ENCODE measurements at regions not wholly inside any gene's neighbourhood (a gene's known extent, or its start where the extent isn't known, plus 50 kb on each side); places are given as distances from the start of the nearest gene placed in this dataset.
A peak's percentile ranks its signal among the peaks of the same experiment; 100 is the strongest.
"Not testable (repeated sequence)": the region's sequence is repeated elsewhere in the genome, so short reads cannot be mapped to it uniquely, and the experiment has no call there.

GRCh38 chr20:51154708-51155690 lies 132.1 kb upstream of the KCNG1 start:
- DNase-seq, result peak; percentile 48

- peak; percentile 53 for DNase-seq
Observed at GRCh38 chr20:51153867-51154707, 131.2 kb upstream of the KCNG1 start.

- peak; percentile 59 for DNase-seq
Observed at GRCh38 chr20:51148941-51149340, 126.0 kb upstream of the KCNG1 start.

DNA sequence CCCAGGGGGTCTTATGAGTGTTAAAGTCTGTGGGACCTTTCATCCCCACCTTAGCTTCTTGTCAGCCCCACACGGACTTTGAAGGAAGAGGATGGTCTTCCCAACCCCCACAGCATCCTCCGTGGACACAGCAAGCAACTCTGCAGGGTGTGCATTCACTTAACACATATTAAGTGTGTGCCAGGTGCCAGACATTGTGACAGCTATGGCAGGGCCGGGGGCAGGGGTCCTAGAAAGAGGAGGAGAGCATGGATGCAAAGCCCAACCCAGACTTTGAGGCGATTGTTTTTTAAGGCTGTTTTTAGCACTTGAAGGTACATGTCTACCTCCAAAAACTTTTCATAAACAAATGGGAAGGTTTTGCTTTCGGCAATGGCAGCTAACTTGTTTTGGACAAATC lies 121.6 kb upstream of the KCNG1 start:
- no peak for DNase-seq

DNA sequence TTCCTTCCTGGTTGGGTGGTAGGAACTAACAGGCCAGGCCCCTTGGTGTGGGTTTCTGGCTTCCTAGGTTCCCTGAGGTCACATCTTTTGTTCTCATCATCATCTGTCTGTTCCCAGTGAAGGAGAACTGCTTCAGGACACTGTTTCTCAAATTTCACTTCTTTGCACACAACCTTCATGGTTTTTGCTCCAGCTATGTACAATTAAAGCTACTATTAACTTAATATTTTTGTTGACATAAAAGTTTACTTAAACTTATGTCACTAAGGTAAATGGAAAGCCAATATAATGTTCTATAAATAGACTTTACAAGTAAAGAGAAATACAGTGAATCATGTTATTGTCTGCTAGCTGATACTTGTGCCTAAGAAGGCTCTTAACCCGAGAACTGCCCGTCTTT lies 120.7 kb upstream of the KCNG1 start:
- no peak for DNase-seq

DNA sequence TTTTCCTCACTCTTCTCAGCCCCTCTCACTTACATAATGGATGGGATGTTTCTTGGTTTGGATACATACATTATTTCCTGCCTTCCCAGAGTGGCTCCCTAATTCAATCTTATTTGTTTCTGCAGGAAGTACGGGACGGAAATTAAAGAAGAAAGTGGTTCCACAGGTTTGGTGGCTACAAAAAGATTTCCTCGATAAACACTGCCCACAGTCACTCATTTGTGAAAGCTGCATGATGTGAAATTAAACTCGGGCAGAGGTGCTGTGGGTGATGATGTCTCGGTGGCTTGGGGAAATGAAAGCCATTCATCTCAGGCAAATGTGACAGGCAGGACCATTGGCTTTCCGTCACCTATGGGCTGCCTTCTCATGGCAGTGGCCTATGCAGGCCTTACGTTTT lies 119.5 kb upstream of the KCNG1 start:
- no peak for DNase-seq

DNA sequence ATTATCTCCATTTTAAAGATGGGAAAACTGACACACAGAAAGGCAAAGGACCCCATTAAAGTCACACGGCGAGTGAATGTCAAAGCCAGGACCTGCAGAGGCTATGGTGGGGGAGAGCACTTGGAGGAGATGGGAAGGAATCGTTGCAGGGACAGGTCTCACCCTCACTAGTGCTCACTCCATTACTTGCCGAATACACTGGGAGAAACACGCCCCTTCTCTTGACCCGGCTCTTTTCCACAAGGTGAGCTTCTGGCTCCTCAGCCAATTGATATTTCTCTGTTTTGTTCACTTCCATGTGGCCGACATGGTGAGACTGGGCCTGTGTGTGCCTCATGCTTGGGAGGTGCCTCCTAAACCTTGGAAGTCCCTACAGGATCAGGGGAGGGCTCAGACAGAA lies 117.8 kb upstream of the KCNG1 start:
- DNase-seq, result no peak

DNA sequence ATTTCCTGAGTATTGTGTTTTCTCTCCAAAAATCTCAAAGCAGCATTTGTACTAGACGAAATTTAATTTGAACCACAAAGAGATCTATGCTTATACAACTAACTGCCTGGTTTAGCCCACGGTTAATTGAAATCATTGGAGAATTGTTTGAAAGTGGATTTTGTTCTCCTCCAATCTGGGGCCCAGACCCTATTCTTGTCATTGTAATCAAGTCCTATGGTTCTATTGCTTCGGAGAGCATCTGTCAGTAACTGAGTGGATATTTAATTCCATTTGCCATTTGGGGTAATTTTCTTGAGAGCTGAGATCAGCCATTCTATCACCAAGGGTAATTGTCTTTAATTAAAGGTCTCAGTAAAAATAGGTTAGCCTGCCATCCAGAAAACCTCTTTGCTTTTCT lies 117.0 kb upstream of the KCNG1 start:
- no peak for DNase-seq

DNA sequence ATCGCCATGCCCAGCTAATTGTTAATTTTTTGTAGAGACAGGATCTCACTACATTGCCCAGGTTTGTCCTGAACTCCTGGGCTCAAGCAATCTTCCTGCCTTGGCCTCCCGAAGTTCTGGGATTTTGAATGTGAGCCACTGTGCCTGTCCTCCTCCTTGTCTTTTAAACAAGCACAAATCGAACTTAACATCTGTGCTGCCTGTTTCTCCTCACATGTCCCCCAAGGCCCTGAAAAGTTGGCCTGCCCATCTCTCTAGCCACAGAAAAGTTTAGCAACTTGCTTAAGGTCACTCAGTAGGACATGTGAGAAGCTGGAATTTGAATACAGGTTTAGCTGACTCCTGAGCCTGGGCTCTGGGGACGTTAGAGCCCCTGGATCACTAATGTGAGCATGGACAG lies 115.7 kb upstream of the KCNG1 start:
- no peak for DNase-seq

DNA sequence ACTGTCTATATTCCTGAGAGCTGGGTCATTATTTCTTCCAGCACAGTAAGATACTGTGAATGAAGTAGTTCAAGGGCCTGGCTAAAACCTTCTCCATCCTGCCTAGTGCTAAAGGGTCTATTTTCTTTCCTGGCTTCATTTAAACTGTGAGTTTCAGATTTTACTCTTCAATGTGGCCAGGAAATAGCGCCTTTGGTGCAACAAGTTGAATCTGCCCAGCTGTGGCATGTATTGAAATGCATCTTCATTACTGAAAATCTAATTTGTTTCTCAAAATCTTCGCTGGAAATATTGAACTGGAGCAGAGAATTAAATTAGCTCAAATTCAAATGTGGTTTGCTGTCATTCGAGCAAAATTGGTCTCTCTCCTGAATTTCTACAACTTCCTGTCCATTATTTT lies 114.6 kb upstream of the KCNG1 start:
- DNase-seq, result no peak

DNA sequence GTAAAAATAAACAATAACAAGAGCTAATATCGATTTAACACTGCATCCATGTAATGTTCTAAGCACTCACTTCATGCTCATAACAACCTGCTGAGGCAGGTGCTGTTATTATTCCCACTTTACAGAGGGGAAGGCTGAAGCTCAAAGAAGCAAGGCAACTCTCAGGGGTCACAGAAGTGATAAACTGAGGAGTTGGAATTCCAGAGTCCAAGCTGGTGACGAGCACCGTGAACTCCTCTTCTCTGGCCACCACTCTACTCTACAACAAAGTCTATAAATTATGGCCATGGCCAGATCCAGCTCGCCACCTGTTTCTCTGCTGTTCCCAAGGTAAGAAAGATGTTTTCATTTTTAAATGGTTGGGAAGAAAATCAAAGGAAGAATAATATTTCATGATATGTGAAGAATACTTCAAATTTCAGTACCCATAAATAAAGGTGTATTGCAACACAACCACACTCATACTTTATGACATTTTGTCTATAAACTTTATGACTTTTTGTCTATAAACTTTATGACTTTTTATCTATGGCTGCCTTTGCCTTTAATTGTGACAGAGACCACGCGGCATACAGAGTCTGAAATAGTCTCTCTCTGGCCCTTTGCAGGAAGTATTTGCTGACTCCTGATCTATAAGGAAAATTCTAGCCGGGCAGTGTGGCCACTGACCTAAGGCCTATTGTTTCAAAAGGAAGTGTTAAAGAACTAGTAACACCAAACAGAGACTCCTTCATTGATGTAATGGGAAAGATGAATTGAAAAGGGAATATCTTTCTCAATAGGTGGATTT lies 113.2 kb upstream of the KCNG1 start:
- no peak for DNase-seq

- DNase-seq, result no peak
Observed at GRCh38 chr20:51134405-51134804, 111.5 kb upstream of the KCNG1 start.

GRCh38 chr20:51132279-51132678 lies 109.4 kb upstream of the KCNG1 start:
- no peak for DNase-seq

DNA sequence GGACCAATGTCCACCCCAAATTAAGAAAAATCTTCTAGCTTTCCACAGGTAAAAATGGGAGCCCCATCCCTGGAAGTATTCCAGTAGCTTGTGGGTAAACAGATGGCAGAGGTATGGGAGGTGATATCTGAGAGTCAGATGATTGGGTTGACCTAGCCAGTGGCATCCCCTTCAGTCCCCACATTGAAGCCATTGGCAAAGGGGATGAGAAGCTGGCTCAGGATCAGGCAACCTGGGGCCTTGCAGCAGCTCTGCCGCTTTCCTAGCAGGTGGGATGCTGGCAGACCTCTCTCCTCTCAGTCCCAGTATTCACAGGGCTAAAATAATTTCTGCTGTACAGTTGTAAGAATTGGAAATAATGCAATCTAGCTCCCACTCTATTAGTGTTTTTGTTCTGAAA lies 108.9 kb upstream of the KCNG1 start:
- DNase-seq, result no peak

- DNase-seq, result no peak
Observed at GRCh38 chr20:51129147-51129776, 106.4 kb upstream of the KCNG1 start.

- no peak for DNase-seq
Observed at GRCh38 chr20:51128198-51128597, 105.3 kb upstream of the KCNG1 start.

GRCh38 chr20:51127713-51128112 lies 104.8 kb upstream of the KCNG1 start:
- no peak for DNase-seq

DNA sequence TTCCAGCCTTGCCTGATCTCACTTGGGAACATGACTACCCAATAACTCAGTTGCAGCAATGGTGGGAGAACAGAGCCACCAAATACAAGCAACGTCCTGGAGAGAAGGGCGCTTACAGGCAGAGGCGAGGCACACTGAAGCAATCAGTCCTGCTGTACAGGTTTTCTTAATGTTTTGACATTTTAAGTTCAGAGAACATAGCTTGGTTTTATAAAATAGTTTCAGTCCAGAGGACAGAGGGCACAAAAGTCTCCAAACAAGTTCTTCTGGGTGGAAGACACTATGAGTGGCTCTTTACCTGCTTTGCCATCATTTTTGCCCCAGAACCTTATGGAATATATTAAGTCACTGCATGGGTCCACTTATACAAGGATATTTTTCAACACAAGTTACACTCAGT lies 103.4 kb upstream of the KCNG1 start:
- no peak for DNase-seq

DNA sequence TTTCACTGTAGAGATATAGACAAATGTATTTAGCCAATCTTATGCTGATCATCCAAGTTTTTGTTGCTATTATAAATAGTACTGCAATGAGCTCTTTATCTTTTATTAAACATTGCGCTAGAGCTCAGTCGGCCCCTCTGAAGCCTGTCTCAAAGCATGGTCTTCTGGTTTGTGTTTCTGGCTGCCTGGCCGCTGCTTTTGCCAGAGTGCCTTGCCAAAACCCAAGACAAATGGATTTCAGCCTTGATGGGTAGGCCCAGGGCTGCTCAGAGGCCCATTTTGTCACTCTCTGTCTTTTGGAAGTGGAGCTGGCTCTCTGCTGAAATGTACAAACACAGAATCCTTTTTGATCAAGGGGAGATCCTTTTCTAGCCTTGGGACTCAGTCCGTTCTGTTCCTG lies 102.9 kb upstream of the KCNG1 start:
- DNase-seq, result no peak

GRCh38 chr20:51125105-51125504 lies 102.2 kb upstream of the KCNG1 start:
- DNase-seq, result no peak

DNA sequence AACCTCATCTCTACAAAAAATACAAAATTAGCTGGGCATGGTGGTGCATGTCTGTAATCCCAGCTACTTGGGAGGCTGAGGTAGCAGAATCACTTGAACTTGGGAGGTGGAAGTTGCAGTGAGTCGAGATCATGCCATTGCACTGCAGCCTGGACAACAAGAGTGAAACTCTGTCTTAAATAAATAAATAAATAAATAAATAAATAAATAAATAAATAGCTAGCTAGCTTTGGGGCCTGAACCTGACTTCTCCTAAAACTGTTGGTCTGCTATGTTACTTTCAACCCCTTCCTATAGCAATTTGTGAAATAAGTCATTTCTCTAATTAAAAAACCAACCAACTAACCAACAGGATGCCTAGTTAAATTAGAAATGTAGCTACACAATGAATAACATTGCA lies 101.0 kb upstream of the KCNG1 start:
- DNase-seq, result not testable (repeated sequence)

GRCh38 chr20:51122931-51123658 lies 100.2 kb upstream of the KCNG1 start:
- no peak for DNase-seq

All from NCI-H1694 (cell line).